Keratinocyte (primary cell): ENCODE measurements at regions not wholly inside any gene's neighbourhood (a gene's known extent, or its start where the extent isn't known, plus 50 kb on each side); places are given as distances from the start of the nearest gene placed in this dataset.

ENCODE experiments used
- DNase-seq: peaks from one replicate; pipeline ENCODE4 v3.0.0-alpha.2; 2011; ENCODE audit warnings: low read depth, missing footprints, low spot score
- FAIRE-seq: peaks from 2 replicates; lab custom pipeline; 2011; peaks lifted over from hg19 to GRCh38; lab: Jason Lieb, UNC
- H2AFZ ChIP-seq: 2 replicates; pipeline ENCODE4 v1.6.0; 2012; ENCODE audit warnings: low read length, control low read depth, inconsistent platforms; ENCODE audit not compliant: control insufficient read depth
- H3K27ac ChIP-seq: 2 replicates; pipeline ENCODE4 v1.5.1; 2011; ENCODE audit warnings: low read length; ENCODE audit not compliant: control insufficient read depth, insufficient read depth
- H3K27me3 ChIP-seq: 3 replicates; pipeline ENCODE4 v1.6.0; 2011; ENCODE audit warnings: low read length; ENCODE audit not compliant: control insufficient read depth, insufficient read depth; ENCODE audit errors: extremely low read depth
- H3K36me3 ChIP-seq, 2 experiments: 2 replicates in 1 of 2; 3 replicates in 1 of 2; pipeline ENCODE4 v1.5.1; 2011; ENCODE audit warnings: low read length in 2 of 2, mild to moderate bottlenecking in 1 of 2; ENCODE audit not compliant: control insufficient read depth in 2 of 2, insufficient read depth in 2 of 2; ENCODE audit errors: extremely low read depth in 1 of 2
- H3K4me1 ChIP-seq: 3 replicates; pipeline ENCODE4 v1.5.1; 2011; ENCODE audit warnings: low read length; ENCODE audit not compliant: control insufficient read depth, insufficient read depth; ENCODE audit errors: extremely low read depth
- H3K4me2 ChIP-seq: 3 replicates; pipeline ENCODE4 v1.6.0; 2011; ENCODE audit warnings: low read depth, low read length; ENCODE audit not compliant: control insufficient read depth, insufficient read depth; ENCODE audit errors: extremely low read depth
- H3K4me3 ChIP-seq, 3 experiments: fragments of 200-600 bp in 1 of 3; sonication (generic) in 1 of 3; 2 replicates in 2 of 3; 3 replicates in 1 of 3; pipeline ENCODE4 v1.5.1; 2011 to 2016; ENCODE audit warnings: low read length in 3 of 3, mild to moderate bottlenecking in 3 of 3, control low read depth in 2 of 3, inconsistent platforms in 1 of 3, low read depth in 1 of 3, mixed read lengths in 1 of 3, mixed run types in 1 of 3, moderate library complexity in 1 of 3; ENCODE audit not compliant: control insufficient read depth in 2 of 3, insufficient read depth in 2 of 3; ENCODE audit errors: extremely low read depth in 1 of 3
- H3K79me2 ChIP-seq: 2 replicates; pipeline ENCODE4 v1.6.0; 2012; ENCODE audit warnings: low read length; ENCODE audit not compliant: control insufficient read depth, insufficient read depth
- H3K9ac ChIP-seq: 3 replicates; pipeline ENCODE4 v1.6.0; 2011; ENCODE audit warnings: low read length; ENCODE audit not compliant: control insufficient read depth, insufficient read depth; ENCODE audit errors: extremely low read depth
- H3K9me1 ChIP-seq: 3 replicates; pipeline ENCODE4 v1.6.0; 2011; ENCODE audit warnings: low read length; ENCODE audit not compliant: control insufficient read depth, insufficient read depth; ENCODE audit errors: extremely low read depth
- H3K9me3 ChIP-seq: 2 replicates; pipeline ENCODE4 v1.5.1; 2012; ENCODE audit warnings: low read depth, low read length; ENCODE audit not compliant: control insufficient read depth
- H4K20me1 ChIP-seq: 3 replicates; pipeline ENCODE4 v1.6.0; 2011; ENCODE audit warnings: low read length; ENCODE audit not compliant: control insufficient read depth, insufficient read depth; ENCODE audit errors: extremely low read depth
- CTCF ChIP-seq, 3 experiments: IDR thresholded peaks in 1 of 3; conservative IDR thresholded peaks in 1 of 3; optimal IDR thresholded peaks in 1 of 3; 2 replicates in 2 of 3; 3 replicates in 1 of 3; pipeline versions ENCODE3 to v1.5.1; 2011; ENCODE audit warnings: low read length in 3 of 3, mild to moderate bottlenecking in 3 of 3, moderate library complexity in 2 of 3, control low read depth in 1 of 3, inconsistent platforms in 1 of 3; ENCODE audit not compliant: insufficient read depth in 2 of 3; ENCODE audit errors: extremely low read depth in 1 of 3
- EZH2 ChIP-seq: IDR thresholded peaks from one replicate; pipeline ENCODE4 v1.6.1; 2012; ENCODE audit warnings: inconsistent platforms, mild to moderate bottlenecking, low read length, moderate library complexity
- dilution Hi-C: fragments of 300-500 bp; cut with MboI; formaldehyde crosslinking; loops from one replicate; pipeline ENCODE4 v1.7.0; 2020; ENCODE audit warnings: low sequenced_read_pairs; ENCODE audit not compliant: extremely low pct_ligation_motif_present

GRCh38 chr12:92226071-92226661 is 80.5 kb upstream of the BTG1 start:
- H3K79me2 ChIP-seq, result no peaks in the 10 kb centered on the region
- H3K4me1 ChIP-seq, result peaks cover 9% of the 10 kb centered on the region
- FAIRE-seq, result no peak
- dilution Hi-C loops, result no loop called here
- H3K4me2 ChIP-seq, result no peak overlapping the region
- no peaks in the 10 kb centered on the region for H3K27me3 ChIP-seq
- H3K27ac ChIP-seq, result no peak overlapping the region
- no peak overlapping the region for H3K9ac ChIP-seq
- no peak overlapping the region for H2AFZ ChIP-seq
- no peaks in the 10 kb centered on the region for H3K36me3 ChIP-seq
- no peak overlapping the region for H3K4me3 ChIP-seq
- H3K9me3 ChIP-seq, result no peaks in the 10 kb centered on the region
- TF ChIP-seq CTCF (optimal IDR thresholded peaks at IDR 0.05 in 1 of 3, IDR thresholded peaks at IDR 0.05 in 1 of 3, conservative IDR thresholded peaks at IDR 0.05 in 1 of 3; ENCODE audit: extremely low read depth in 1 of 3, insufficient read depth in 2 of 3, low read length in 3 of 3) (no peak), EZH2 (no peak)
- no peaks in the 10 kb centered on the region for H3K9me1 ChIP-seq
- DNase-seq, result no peak
- no peaks in the 10 kb centered on the region for H4K20me1 ChIP-seq

GRCh38 chr12:92224685-92225331 is 79.2 kb upstream of the BTG1 start:
- FAIRE-seq, result peak; percentile 89
- TF ChIP-seq CTCF (optimal IDR thresholded peaks at IDR 0.05 in 1 of 3, IDR thresholded peaks at IDR 0.05 in 1 of 3, conservative IDR thresholded peaks at IDR 0.05 in 1 of 3; ENCODE audit: extremely low read depth in 1 of 3, insufficient read depth in 2 of 3, low read length in 3 of 3) (no peak), EZH2 (no peak)
- Histone ChIP-seq H3K79me2 (no peaks in the 10 kb centered on the region), H3K4me1 (peaks cover 9% of the 10 kb centered on the region), H2AFZ (peak overlapping the region; percentile 8), H3K36me3 (no peaks in the 10 kb centered on the region), H3K4me2 (peak overlapping the region; percentile 46), H3K9ac (no peak overlapping the region), H3K9me3 (no peaks in the 10 kb centered on the region), H3K27me3 (no peaks in the 10 kb centered on the region), H3K4me3 (no peak overlapping the region), H3K9me1 (no peaks in the 10 kb centered on the region), H4K20me1 (no peaks in the 10 kb centered on the region), H3K27ac (no peak overlapping the region)
- dilution Hi-C loops, result no loop called here
- DNase-seq, result peak; percentile 26
